A549 (cell line): ENCODE measurements at regions not wholly inside any gene's neighbourhood (a gene's known extent, or its start where the extent isn't known, plus 50 kb on each side); places are given as distances from the start of the nearest gene placed in this dataset.

Experiments used
- GATA3 ChIP-seq: IDR thresholded peaks from 2 replicates; pipeline ENCODE4 v1.6.1; 2012; ENCODE audit warnings: borderline replicate concordance
- HDAC2 ChIP-seq: fragments of 200-600 bp; sonication (generic); IDR thresholded peaks from 2 replicates; pipeline ENCODE4 v1.6.1; 2016
- JUN ChIP-seq, 2 experiments: fragments of >200 bp; sonication (Bioruptor Twin); formaldehyde crosslinking; IDR thresholded peaks; 2 replicates in 1 of 2; 3 replicates in 1 of 2; pipeline ENCODE4 v1.6.1; 2016 to 2017
- RAD21 ChIP-seq, 2 experiments: fragments of >200 bp in 1 of 2; sonication (Bioruptor Twin) in 1 of 2; formaldehyde crosslinking in 1 of 2; IDR thresholded peaks in 1 of 2; conservative IDR thresholded peaks in 1 of 2; 2 replicates in 1 of 2; 3 replicates in 1 of 2; pipeline ENCODE4 v1.6.1; 2012 to 2018; ENCODE audit warnings: inconsistent platforms in 1 of 2
- RFX5 ChIP-seq: fragments of 450-650 bp; IDR thresholded peaks from 2 replicates; pipeline ENCODE4 v1.7.1; 2014; ENCODE audit warnings: antibody characterized with exemption, mild to moderate bottlenecking, moderate library complexity
- RNF2 ChIP-seq: fragments of 200-600 bp; sonication (generic); IDR thresholded peaks from 2 replicates; pipeline ENCODE4 v1.6.1; 2016; ENCODE audit warnings: low read depth, mild to moderate bottlenecking, antibody characterized with exemption, moderate library complexity, borderline replicate concordance
- TP53 ChIP-seq: fragments of 250-450 bp; sonication (Bioruptor Pico); IDR thresholded peaks from 2 replicates; pipeline ENCODE4 v1.5.0; 2021; ENCODE audit warnings: mild to moderate bottlenecking, moderate library complexity
- ZSCAN20 ChIP-seq: fragments of 250-450 bp; sonication (Bioruptor Pico); IDR thresholded peaks from 2 replicates; pipeline ENCODE4 v1.8.0; 2022; ENCODE audit warnings: mild to moderate bottlenecking, moderate library complexity
- TF ChIP-seq, protein P1 (sequence below): fragments of >200 bp; sonication (Bioruptor Twin); formaldehyde crosslinking; IDR thresholded peaks from 3 replicates; pipeline ENCODE4 v1.5.1; 2016
- TF ChIP-seq, protein P2 (sequence below): fragments of 200-600 bp; sonication (generic); IDR thresholded peaks from 2 replicates; pipeline ENCODE4 v1.6.1; 2016; ENCODE audit warnings: antibody characterized with exemption, mild to moderate bottlenecking, moderate library complexity

GRCh38 chr2:212791569-212791968, 253.0 kb upstream of the ERBB4 start:
- TF ChIP-seq RAD21 (conservative IDR thresholded peaks at IDR 0.05 in 1 of 2, IDR thresholded peaks at IDR 0.05 in 1 of 2) = no peak
- TF ChIP-seq HDAC2 = no peak
- TF ChIP-seq RNF2 = no peak
- TF ChIP-seq, protein P1, sequence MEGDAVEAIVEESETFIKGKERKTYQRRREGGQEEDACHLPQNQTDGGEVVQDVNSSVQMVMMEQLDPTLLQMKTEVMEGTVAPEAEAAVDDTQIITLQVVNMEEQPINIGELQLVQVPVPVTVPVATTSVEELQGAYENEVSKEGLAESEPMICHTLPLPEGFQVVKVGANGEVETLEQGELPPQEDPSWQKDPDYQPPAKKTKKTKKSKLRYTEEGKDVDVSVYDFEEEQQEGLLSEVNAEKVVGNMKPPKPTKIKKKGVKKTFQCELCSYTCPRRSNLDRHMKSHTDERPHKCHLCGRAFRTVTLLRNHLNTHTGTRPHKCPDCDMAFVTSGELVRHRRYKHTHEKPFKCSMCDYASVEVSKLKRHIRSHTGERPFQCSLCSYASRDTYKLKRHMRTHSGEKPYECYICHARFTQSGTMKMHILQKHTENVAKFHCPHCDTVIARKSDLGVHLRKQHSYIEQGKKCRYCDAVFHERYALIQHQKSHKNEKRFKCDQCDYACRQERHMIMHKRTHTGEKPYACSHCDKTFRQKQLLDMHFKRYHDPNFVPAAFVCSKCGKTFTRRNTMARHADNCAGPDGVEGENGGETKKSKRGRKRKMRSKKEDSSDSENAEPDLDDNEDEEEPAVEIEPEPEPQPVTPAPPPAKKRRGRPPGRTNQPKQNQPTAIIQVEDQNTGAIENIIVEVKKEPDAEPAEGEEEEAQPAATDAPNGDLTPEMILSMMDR = no peak
- TF ChIP-seq ZSCAN20 (CRISPR knock-in tag) = no peak
- TF ChIP-seq GATA3 = no peak
- no peak for TF ChIP-seq JUN (IDR thresholded peaks at IDR 0.05)
- no peak for TF ChIP-seq TP53
- TF ChIP-seq RFX5 = no peak
- TF ChIP-seq, protein P2, sequence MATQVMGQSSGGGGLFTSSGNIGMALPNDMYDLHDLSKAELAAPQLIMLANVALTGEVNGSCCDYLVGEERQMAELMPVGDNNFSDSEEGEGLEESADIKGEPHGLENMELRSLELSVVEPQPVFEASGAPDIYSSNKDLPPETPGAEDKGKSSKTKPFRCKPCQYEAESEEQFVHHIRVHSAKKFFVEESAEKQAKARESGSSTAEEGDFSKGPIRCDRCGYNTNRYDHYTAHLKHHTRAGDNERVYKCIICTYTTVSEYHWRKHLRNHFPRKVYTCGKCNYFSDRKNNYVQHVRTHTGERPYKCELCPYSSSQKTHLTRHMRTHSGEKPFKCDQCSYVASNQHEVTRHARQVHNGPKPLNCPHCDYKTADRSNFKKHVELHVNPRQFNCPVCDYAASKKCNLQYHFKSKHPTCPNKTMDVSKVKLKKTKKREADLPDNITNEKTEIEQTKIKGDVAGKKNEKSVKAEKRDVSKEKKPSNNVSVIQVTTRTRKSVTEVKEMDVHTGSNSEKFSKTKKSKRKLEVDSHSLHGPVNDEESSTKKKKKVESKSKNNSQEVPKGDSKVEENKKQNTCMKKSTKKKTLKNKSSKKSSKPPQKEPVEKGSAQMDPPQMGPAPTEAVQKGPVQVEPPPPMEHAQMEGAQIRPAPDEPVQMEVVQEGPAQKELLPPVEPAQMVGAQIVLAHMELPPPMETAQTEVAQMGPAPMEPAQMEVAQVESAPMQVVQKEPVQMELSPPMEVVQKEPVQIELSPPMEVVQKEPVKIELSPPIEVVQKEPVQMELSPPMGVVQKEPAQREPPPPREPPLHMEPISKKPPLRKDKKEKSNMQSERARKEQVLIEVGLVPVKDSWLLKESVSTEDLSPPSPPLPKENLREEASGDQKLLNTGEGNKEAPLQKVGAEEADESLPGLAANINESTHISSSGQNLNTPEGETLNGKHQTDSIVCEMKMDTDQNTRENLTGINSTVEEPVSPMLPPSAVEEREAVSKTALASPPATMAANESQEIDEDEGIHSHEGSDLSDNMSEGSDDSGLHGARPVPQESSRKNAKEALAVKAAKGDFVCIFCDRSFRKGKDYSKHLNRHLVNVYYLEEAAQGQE = no peak
